ENCODE measurements at regions not wholly inside any gene's neighbourhood (a gene's known extent, or its start where the extent isn't known, plus 50 kb on each side); places are given as distances from the start of the nearest gene placed in this dataset.

- Histone ChIP-seq H2AFZ (ENCODE audit: low read depth, low read length) (no peak overlapping the region), H3K9ac (ENCODE audit: insufficient read depth in 1 of 2, low read depth in 2 of 2, low read length in 2 of 2) (no peak overlapping the region), H3K27ac (ENCODE audit: extremely low read depth, low read depth, low read length) (no peak overlapping the region), H3K4me2 (ENCODE audit: insufficient read depth, low read length) (no peak overlapping the region), H3K4me1 (replicated peaks in 1 of 2; ENCODE audit: control insufficient read depth in 2 of 2, insufficient read depth in 2 of 2, low read length in 2 of 2) (no peaks in the 10 kb centered on the region), H3K27me3 (ENCODE audit: control insufficient read depth in 2 of 2, insufficient read depth in 2 of 2, low read length in 2 of 2) (no peaks in the 10 kb centered on the region), H3K9me1 (ENCODE audit: control insufficient read depth, insufficient read depth, low read length) (no peaks in the 10 kb centered on the region), H4K20me1 (replicated peaks; ENCODE audit: control insufficient read depth, insufficient read depth, low read length) (no peaks in the 10 kb centered on the region), H3K79me2 (ENCODE audit: control insufficient read depth, insufficient read depth, low read length) (no peaks in the 10 kb centered on the region), H3K4me3 (no peak overlapping the region), H3K36me3 (ENCODE audit: control insufficient read depth, insufficient read depth, low read length) (no peaks in the 10 kb centered on the region), H3K9me3 (replicated peaks; ENCODE audit: control insufficient read depth, insufficient read depth, low read depth, low read length) (no peaks in the 10 kb centered on the region)
- in situ Hi-C loops (cut with MboI), result no loop called here
- no peak for DNase-seq (ENCODE audit: extremely low read depth in 1 of 4, low spot score in 3 of 4)
- intact Hi-C loops (cut with micrococcal nuclease), result no loop called here
- 3% methylated on average over 2 of the region's 2 CpGs for WGBS (ENCODE audit: insufficient coverage, low coverage, missing lambda C conversion rate)
- BruUV-seq (replicated peaks), result no TSS peak
- no peak for FAIRE-seq
- CTCF ChIA-PET (ENCODE audit: low intra/inter-chr PET ratio), result no interaction called here
- POLR2A ChIA-PET, result no interaction called here
- no peak for ATAC-seq
- TF ChIP-seq ESRRB (CRISPR knock-in tag; IDR thresholded peaks at IDR 0.05; ENCODE audit: borderline replicate concordance) (no peak), ZZZ3 (IDR thresholded peaks at IDR 0.05) (no peak), SNIP1 (IDR thresholded peaks at IDR 0.05; ENCODE audit: low read depth) (no peak), ZNF224 (CRISPR knock-in tag; IDR thresholded peaks at IDR 0.05) (no peak), HNRNPL (IDR thresholded peaks at IDR 0.05; ENCODE audit: low read depth, low read length) (no peak), ZNF140 (CRISPR knock-in tag; IDR thresholded peaks at IDR 0.05) (no peak), ID3 (CRISPR knock-in tag; IDR thresholded peaks at IDR 0.05) (no peak), ID3 (tag; IDR thresholded peaks at IDR 0.05) (no peak), ZHX1 (conservative IDR thresholded peaks at IDR 0.05; ENCODE audit: low read length) (no peak), CLOCK (CRISPR knock-in tag; IDR thresholded peaks at IDR 0.05; ENCODE audit: borderline replicate concordance) (no peak), ELK1 (CRISPR knock-in tag; IDR thresholded peaks at IDR 0.05) (no peak), NFE2L1 (tag; IDR thresholded peaks at IDR 0.05; ENCODE audit: borderline replicate concordance, low read depth) (no peak), ZBTB12 (CRISPR knock-in tag; IDR thresholded peaks at IDR 0.05) (no peak), BMI1 (IDR thresholded peaks at IDR 0.05; ENCODE audit: low read length) (no peak), SETDB1 (IDR thresholded peaks at IDR 0.05; ENCODE audit: low read length) (no peak), NELFE (IDR thresholded peaks at IDR 0.05; ENCODE audit: insufficient read depth, insufficient read length) (no peak), MAFK (IDR thresholded peaks at IDR 0.05; ENCODE audit: low read length) (no peak)
Measured at GRCh38 chr4:175419236-175419718, 392.8 kb downstream of the GPM6A start.

Data from K562 (cell line).